ENCODE measurements at regions not wholly inside any gene's neighbourhood (a gene's known extent, or its start where the extent isn't known, plus 50 kb on each side); places are given as distances from the start of the nearest gene placed in this dataset.

DNA sequence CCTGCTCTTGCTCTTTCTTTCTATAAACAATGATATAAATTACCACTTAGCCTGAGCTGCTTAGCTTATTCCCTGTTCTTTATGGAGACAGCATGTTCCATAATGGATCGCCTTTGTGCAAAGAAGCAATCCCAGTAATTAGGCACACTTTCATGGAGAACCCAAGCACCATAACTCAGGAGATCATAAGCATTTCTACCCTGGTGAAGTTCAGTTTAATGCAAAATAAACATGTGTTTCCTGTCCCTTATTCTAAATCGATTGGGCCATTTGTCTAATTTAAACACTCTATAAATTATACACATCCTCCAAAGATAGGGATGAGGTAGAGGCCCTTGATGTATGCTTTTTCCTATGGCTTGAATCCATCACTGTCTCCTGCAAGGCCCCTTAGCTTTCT is 75.8 kb upstream of the TMEM72 start:
- DNase-seq (ENCODE audit: insufficient read length, low spot score): no peak
- FAIRE-seq: no peak

DNA sequence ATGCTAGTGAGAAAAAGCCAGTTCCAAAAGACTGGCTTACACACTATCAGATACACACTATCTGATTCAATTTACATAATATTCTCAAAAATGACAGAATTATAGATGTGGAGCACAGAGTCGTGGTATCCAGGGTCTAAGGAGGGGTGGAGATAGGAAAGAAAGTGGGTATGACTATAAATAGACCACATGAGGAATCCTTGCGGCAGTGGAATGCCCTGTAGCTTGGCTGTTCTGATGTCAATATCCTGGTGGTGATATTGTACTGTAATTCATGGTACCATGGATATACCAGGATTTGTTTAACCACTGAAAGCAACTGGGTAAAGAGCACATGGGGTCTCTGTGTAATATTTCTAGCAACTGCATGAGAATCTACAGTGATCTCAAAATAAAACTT is 67.7 kb upstream of the TMEM72 start:
- DNase-seq (ENCODE audit: insufficient read length, low spot score): no peak
- FAIRE-seq: no peak

DNA sequence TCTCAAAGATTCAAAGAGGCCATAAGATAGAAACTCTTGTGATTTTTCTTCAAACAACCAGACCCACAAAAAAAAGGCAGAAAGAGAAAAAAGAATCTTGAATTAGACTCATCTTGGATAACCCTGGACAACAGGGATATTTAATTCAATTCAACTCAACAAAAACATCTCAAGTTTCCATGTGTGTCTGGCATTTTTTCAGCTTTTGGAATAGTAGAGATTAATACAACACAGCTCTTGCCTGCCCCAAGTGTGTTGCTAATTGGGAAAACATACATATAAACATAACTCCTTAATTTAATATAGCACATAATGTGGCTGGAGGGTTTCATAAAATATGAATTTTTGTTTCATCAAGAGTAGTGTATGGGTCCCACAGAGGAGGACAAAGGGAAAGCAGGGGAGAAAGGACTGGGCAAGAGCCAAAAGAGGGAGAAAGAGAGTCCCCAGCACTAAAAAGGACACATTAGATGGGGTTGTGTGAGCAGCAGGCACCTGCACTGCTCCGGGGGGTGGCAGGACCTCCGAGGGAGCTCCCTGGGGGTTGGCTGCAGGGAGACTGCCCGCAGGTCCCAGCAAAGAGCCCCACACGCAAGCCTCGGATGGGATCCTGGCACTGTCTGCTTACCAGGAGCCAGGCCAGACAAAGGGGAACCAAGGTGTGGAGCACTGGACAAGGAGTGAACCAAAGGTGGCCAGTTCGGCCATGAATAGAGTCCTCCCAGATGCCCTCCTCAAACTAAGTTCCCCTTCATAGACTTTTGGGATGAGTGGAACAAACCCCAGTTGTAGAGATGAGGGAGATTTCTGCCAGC is 65.6 kb upstream of the TMEM72 start:
- no peak for FAIRE-seq

DNA sequence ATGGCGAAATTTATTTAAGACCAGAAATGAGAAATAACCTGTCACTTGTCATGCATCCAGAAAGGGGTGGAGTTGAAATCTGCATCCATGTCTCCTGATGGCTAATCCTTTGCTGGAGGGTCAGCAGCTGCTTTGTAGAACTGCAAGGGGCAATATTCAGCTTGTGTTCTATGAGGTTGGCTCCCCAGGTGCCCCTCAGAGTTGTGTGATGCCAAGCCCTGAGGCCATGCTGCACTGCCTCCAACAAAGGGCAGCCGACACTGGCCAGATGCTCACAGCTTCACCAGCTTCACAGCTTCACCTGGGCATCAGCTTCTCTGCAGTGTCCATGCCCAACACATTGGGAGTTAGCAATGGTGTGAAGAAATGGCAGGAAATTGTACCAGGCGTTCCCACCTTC is 64.0 kb upstream of the TMEM72 start:
- no peak for FAIRE-seq
- DNase-seq (ENCODE audit: insufficient read length, low spot score): no peak

More for the DNA sequence above, 65.6 kb upstream of the TMEM72 start:
- DNase-seq (ENCODE audit: insufficient read length, low spot score): no peak

DNA sequence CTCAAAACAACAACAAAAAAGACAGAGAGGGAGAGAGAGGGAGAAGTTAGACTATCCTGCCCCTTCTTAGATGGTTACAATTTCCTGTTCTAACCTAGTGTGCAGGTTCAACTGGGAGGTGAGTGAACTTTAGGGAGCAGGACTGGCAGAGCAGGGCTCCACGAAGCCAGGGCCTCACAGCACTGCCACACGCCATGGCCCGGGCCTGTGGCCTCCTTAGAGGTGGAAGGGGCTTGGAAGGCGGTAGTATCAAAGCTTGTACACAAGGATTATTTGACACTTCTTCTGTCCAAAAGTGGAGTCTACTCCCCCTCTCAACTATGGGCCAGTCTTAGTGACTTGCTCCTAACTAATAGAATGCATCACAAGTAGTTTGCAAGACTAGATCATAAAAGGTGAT is 62.9 kb upstream of the TMEM72 start:
- FAIRE-seq (no peak), DNase-seq (ENCODE audit: insufficient read length, low spot score) (no peak)

DNA sequence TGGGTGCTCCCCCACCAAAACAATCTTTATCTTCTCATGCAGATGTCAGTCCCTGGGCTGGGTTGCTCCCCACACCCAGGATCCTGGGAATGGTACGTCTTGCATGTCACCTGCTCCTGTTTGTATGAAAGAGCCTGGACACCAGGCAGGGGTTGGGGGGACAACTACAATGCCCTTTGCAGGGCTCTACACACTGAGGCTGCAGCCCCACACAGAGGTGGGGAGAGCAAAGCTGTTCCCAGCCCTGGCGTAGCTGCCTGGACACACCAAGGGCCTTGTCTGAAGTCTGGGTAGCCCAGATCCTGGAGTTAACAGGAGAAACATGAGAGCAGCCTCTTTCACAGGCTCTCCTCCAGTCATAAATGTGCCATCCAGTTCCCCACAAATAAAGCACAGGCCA is 61.2 kb upstream of the TMEM72 start:
- no peak for FAIRE-seq

DNA sequence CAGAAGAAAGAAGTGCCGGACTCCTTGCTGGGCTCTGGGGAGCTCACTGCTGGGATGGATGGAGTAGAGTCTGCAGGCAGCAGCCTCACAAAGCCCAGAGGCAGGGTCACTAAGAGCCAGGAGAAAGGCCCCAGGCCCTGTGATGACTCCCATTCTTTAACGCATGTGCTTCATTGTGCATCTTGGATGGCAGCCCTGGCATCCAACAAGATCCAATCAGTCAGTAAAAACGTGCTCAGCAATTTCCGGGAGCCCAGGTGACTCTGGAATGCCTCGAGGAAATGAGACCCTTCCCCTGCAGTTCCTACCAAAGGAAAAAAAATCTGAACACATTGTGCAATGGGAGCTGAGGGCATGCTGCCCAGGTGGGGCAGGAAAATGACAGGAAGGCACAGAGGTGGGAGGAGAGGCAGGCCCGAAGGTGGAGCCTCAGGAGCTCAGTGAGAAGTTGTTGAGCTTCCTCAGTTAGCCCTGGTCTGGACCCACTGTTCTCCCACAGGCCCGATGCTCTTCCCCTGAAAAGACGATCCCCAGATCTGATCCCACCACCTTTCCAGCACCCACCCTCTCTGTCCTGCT is 60.7 kb upstream of the TMEM72 start:
- DNase-seq (ENCODE audit: insufficient read length, low spot score) (no peak), FAIRE-seq (no peak)

More for the DNA sequence above, 61.2 kb upstream of the TMEM72 start:
- no peak for DNase-seq (ENCODE audit: insufficient read length, low spot score)

DNA sequence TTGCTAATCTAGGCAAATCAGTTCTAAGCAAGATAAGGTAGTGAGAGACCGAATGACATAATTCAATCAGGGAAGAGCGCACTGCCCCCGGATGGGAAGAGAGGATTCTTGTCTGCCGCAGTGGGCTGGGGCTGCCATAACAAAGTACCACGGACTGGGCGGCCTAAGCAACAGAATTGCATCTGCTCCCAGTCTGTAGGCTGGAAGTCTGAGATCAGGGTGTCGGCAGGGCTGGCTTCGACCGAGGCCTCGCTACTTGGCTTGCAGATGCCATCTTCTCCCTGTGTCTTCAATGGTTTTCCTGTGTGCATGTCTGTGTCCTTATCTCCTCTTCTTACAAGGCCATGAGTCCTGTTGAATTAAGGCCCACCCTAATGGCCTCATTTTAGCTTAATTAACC is 59.7 kb upstream of the TMEM72 start:
- FAIRE-seq: no peak
- DNase-seq (ENCODE audit: insufficient read length, low spot score): no peak

DNA sequence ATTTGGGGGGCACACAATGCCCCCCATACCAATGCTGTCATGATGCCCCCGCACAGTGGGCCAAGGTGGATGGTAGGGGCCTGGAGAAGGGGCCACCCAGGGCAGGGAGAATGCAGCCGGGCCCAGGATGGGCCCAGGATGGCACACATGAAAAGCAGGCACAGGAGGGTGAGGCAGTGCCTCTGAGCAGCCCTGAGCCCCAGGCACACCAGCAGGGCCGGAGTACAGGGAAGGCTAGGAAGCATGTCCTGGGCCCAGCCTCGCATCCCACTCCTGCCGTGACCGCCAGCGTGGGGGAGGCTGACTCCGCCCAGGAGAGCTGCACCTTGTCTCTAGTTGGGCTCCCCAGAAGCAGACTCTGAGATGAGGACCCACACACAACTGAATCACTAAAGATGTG is 59.3 kb upstream of the TMEM72 start:
- FAIRE-seq (no peak), DNase-seq (ENCODE audit: insufficient read length, low spot score) (no peak)

DNA sequence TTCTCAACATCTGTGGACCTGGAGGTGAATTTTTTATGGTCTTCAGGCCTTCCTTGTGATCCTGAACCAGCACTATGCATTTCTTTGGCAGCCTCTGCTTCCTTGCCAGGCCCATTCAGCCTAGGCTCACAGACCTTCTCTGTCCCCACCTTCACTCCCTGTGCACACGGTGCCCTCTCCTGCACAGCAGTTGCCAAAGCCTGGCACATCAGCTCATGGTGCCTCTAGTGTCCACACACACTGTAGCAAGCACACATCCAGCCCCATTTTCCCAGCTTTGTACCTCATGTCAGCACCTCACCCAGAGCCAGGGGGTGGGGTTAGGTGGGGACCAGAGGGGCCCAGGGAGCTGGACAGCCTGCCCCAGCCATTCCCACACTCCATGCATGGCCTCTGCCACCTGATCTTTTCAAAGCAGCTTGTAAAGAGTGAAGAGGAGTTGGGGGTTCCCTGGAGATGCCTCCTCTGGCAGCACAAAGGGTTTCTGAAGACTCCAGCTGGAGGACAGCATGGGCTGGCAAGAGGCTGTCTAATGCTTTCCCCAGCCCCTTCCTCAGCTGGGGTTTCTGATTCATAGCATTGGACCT is 57.9 kb upstream of the TMEM72 start:
- DNase-seq (ENCODE audit: insufficient read length, low spot score) (peak; percentile 36), FAIRE-seq (no peak)

DNA sequence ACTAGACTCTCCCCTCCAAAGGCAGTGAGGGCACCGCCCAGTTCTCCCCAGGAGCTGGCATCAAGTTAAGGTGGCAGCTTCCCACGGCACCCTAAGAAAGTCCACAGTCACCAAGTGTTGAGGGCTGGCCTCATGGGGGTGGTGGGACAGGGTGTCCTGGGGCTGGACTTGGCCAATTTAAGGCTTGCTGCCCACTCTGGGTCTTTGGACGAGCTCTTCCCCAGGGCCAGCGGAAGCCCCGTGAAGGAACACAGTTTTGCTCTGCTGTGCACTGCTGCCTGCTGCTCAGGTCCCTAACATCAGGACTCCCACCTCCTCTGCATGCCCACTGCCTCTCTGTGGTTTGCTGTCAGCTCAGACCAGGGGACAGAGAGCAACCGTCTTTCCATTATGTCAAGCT is 57.3 kb upstream of the TMEM72 start:
- no peak for DNase-seq (ENCODE audit: insufficient read length, low spot score)
- FAIRE-seq: no peak

DNA sequence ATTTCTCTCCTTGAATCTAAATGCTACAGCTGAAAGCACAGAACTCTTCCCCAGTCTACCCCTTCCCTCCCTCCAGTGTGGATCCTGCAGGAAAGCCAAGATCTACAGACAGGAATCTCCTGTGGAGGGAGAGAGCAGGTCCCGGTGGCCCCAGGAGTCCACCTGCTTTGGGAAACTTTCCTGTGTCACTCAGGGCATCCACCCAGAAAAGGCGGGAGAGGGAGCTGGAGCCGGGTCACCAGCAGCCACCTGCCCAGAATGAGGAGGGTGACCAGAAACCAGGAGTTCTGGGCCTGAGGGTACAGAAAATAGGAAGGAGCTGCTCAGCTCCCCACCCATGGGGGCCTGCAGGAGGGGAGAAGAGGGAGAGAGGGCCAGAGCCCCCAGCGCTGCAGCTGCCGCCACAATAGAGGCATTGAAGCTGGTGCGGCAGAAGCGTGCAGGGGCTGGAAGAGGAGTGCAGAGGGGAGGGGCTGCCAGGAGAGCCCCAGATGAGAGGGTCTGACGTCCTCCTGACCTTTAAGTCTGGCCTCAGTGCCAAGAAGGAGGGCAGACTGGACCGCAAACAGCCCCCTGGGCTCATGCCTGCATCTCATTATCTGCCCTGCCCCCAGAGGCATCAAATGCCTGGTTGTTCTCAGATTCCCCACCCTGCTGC is 56.3 kb upstream of the TMEM72 start:
- no peak for FAIRE-seq
- no peak for DNase-seq (ENCODE audit: insufficient read length, low spot score)

DNA sequence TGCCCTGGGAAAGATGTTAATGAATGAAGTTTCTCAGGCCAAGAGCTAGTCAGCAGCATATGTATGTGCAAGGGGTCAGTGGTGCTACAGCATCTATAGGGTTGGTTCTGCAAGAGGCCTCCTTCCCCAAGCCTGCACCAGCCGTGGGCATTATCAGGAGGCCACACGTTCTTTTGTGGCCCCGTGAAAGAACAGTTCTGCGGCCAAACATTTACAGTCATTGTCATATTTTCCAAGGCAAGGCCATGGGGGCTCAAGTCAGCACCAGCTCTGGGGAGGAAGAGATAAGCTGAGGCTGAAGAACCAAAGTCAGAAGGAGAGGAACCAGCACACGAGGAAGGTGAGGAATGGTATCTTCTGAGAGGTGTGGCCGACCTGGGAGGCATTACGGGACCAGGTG is 54.4 kb upstream of the TMEM72 start:
- FAIRE-seq (no peak), DNase-seq (ENCODE audit: insufficient read length, low spot score) (no peak)

DNA sequence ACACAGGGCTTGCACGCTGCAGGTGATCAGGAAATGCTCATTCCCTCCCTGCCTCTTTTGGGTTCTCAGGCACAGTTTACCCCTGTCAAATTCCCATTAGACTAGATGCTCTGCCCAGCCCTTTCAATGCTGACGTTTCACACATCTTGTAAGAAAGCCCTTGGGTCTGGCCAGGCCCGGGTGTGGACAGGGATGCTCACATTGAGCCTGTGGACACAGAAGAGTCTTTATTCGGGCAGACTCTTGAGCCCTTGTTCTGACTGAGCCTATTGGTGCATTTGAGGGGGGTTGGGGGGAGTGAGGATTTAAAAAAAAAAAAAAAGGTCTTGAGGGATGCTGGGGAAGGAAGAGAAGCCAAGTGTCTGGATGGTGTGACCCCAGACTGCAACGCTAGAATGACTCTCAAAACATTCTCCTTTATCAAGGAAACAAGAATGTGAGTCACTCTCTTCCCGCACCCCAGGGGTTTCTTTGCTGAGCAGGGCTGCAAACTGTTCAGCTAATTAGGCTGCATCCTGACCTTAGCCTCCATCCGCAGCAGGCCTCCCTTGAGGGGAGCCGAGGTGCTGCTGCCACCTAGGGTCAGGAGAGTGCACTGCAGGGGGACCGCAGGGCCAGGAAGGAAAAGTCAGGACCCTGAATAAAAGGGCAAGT is 53.6 kb upstream of the TMEM72 start:
- peak; percentile 87 for FAIRE-seq
- peak; percentile 84 for DNase-seq (ENCODE audit: insufficient read length, low spot score)

DNA sequence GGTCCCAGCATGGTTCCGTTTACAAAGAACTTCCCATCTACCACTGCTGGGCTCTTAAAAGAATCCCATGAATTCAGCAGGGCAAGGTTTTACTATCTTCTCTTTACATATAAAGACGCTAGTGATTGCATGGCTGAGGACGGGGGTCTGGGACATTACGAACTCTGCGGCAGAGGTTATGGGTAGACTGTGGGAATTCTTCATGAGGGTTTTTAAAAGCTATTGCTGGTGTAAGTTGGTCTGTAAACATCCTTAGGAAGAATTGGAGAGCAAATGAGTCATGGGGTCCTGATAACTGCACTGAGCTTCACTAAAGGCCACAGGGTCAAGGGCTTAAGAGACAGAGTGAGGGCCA is 53.1 kb upstream of the TMEM72 start:
- DNase-seq (ENCODE audit: insufficient read length, low spot score) (no peak), FAIRE-seq (no peak)

DNA sequence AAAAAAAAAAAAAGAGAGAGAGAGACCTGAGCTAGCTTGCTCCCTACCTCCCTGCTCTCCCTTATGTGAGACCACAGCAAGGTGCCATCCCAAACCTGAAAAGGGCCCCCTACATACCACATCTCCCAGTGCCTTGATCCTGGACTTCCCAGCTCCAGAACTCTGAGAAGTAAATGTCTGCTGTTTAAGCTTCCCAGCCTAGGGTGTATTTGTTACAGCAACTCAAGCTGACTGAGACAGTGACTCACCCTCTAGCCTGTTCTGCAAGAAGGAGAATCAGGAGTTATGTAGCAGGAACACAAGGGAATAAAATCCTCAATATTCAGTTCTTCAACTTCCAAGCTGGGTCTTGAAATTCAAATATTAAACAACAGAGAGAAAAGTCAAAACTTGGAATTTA is 52.1 kb upstream of the TMEM72 start:
- DNase-seq (ENCODE audit: insufficient read length, low spot score) (no peak), FAIRE-seq (no peak)

DNA sequence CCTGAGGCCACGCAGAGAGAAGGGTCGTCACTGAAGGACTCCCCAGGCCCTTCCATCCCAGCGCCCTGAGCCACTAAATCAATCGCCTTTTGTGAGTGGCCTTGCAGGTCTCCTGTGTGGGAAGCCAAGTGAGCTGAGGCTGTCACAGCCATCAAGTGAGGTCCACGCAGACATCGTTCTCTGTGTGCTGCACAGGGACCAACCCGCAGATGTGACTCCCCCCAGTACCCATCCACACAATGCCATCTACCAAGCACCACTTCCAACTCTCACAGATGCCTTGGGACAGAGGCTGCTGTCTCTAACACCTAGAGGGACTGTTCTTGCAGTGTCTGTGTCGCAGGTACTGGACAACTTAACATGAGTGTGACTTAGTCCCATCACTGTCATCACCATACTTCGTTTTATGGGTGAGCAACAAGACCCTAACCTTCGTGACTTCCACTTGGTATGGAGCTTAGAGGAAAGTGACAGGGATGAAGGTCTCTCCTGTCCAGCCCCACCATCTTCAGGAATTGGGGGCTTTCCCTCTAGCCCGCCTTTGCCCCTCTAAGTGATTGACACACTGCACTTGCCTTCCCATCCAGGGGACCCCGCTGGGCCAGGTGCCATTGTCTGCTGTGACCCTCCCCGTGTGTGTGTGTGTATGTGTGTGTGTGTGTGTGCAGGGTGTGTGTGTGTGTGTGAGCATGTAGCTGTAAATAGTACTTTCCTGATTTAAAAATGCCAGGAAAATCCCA is 51.4 kb upstream of the TMEM72 start:
- FAIRE-seq: peak; percentile 31
- no peak for DNase-seq (ENCODE audit: insufficient read length, low spot score)

DNA sequence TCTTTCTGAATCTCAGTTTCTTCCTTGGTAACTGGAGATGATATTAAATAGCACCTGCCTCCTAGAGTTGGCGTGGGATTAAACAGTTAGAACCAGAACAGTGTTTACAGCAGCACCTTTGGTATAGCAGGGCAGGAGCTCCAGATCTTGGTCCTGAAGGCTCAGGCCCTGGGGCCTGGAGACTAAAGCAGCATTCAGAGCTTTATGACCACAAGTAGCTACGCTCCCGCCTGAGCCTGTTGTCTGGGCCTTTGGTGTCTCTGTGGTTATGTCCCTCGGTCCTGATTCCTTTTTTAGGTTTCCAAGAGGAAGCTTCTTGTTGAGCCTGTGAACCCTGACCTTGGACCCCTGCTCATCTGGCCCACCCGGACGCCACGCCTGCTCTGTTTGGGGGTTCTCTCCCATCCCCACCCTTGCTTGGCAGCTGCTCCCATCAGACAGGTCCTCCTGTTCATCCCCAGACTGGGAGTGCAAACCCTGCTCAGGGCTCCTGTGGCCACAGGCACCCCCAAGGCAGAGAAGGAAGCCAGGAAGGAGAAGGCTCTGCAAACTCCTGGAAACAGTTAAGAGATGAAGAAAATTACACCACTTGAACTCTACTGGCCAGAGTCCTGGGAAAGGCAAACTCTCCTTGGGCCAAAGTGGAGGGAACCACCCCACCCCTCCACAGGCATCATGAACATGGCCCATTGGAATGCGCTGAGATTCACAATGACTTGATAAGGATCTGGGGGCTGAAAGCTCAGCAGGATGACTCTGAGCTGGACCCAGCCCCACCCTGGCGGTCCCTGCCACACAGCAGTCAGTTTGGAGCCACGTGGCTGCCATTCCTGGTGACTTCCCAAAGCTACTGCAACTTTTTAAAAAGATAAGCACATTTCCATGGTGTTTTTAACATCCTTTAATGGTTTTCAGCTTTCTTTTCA is 50.1 kb upstream of the TMEM72 start:
- DNase-seq (ENCODE audit: insufficient read length, low spot score) (peak; percentile 68), FAIRE-seq (peak; percentile 72)
